ENCODE measurements at regions not wholly inside any gene's neighbourhood (a gene's known extent, or its start where the extent isn't known, plus 50 kb on each side); places are given as distances from the start of the nearest gene placed in this dataset.
"Not testable (repeated sequence)": the region's sequence is repeated elsewhere in the genome, so short reads cannot be mapped to it uniquely, and the experiment has no call there.

- Histone ChIP-seq H3K4me1 (ENCODE audit: insufficient read depth, low read length) (no peaks in the 10 kb centered on the region), H3K4me2 (ENCODE audit: insufficient read depth, low read length) (no peak overlapping the region), H3K9me3 (ENCODE audit: low read depth, low read length) (no peaks in the 10 kb centered on the region), H3K27me3 (ENCODE audit: insufficient read depth, low read length) (no peaks in the 10 kb centered on the region), H3K4me3 (ENCODE audit: insufficient read depth, low read length) (no peak overlapping the region), H3K79me2 (ENCODE audit: insufficient read depth, low read length) (no peaks in the 10 kb centered on the region), H3K27ac (ENCODE audit: low read depth, low read length) (no peak overlapping the region), H3K36me3 (ENCODE audit: insufficient read depth, low read length) (no peaks in the 10 kb centered on the region), H2AFZ (ENCODE audit: low read length) (no peak overlapping the region), H4K20me1 (ENCODE audit: insufficient read depth, low read length) (no peaks in the 10 kb centered on the region)
- TF ChIP-seq CTCF (IDR thresholded peaks at IDR 0.05; ENCODE audit: extremely low read depth, low read depth, low read length) = no peak
- no peak for DNase-seq (ENCODE audit: insufficient read length, low spot score, missing footprints)
Observed at GRCh38 chr2:192687015-192687414, 492.3 kb upstream of the TMEFF2 start.

- not testable (repeated sequence) for H3K4me2 ChIP-seq (ENCODE audit: insufficient read depth, low read length); H4K20me1 ChIP-seq (ENCODE audit: insufficient read depth, low read length); H3K36me3 ChIP-seq (ENCODE audit: insufficient read depth, low read length); H3K4me1 ChIP-seq (ENCODE audit: insufficient read depth, low read length); H3K79me2 ChIP-seq (ENCODE audit: insufficient read depth, low read length); DNase-seq (ENCODE audit: insufficient read length, low spot score, missing footprints); H3K9me3 ChIP-seq (ENCODE audit: low read depth, low read length); H2AFZ ChIP-seq (ENCODE audit: low read length); H3K27me3 ChIP-seq (ENCODE audit: insufficient read depth, low read length); H3K27ac ChIP-seq (ENCODE audit: low read depth, low read length); H3K4me3 ChIP-seq (ENCODE audit: insufficient read depth, low read length)
Observed at GRCh38 chr2:192682511-192682910, 487.8 kb upstream of the TMEFF2 start.

GRCh38 chr2:192675681-192676080 lies 480.9 kb upstream of the TMEFF2 start:
- H3K4me2 ChIP-seq (ENCODE audit: insufficient read depth, low read length) = no peak overlapping the region
- DNase-seq (ENCODE audit: insufficient read length, low spot score, missing footprints) = no peak
- no peaks in the 10 kb centered on the region for H3K36me3 ChIP-seq (ENCODE audit: insufficient read depth, low read length)
- no peak overlapping the region for H3K4me3 ChIP-seq (ENCODE audit: insufficient read depth, low read length)
- H3K4me1 ChIP-seq (ENCODE audit: insufficient read depth, low read length) = no peaks in the 10 kb centered on the region
- no peak overlapping the region for H2AFZ ChIP-seq (ENCODE audit: low read length)
- no peaks in the 10 kb centered on the region for H3K27me3 ChIP-seq (ENCODE audit: insufficient read depth, low read length)
- no peak overlapping the region for H3K27ac ChIP-seq (ENCODE audit: low read depth, low read length)
- H4K20me1 ChIP-seq (ENCODE audit: insufficient read depth, low read length) = no peaks in the 10 kb centered on the region
- TF ChIP-seq CTCF (IDR thresholded peaks at IDR 0.05; ENCODE audit: extremely low read depth, low read depth, low read length) = no peak
- H3K79me2 ChIP-seq (ENCODE audit: insufficient read depth, low read length) = no peaks in the 10 kb centered on the region
- H3K9me3 ChIP-seq (ENCODE audit: low read depth, low read length) = no peaks in the 10 kb centered on the region

- no peak for DNase-seq (ENCODE audit: insufficient read length, low spot score, missing footprints)
- H3K4me3 ChIP-seq (ENCODE audit: insufficient read depth, low read length) = no peak overlapping the region
- H3K9me3 ChIP-seq (ENCODE audit: low read depth, low read length) = peaks cover 2% of the 10 kb centered on the region
- H4K20me1 ChIP-seq (ENCODE audit: insufficient read depth, low read length) = no peaks in the 10 kb centered on the region
- no peak overlapping the region for H2AFZ ChIP-seq (ENCODE audit: low read length)
- no peak overlapping the region for H3K4me2 ChIP-seq (ENCODE audit: insufficient read depth, low read length)
- no peak for TF ChIP-seq CTCF (IDR thresholded peaks at IDR 0.05; ENCODE audit: extremely low read depth, low read depth, low read length)
- no peaks in the 10 kb centered on the region for H3K4me1 ChIP-seq (ENCODE audit: insufficient read depth, low read length)
- no peaks in the 10 kb centered on the region for H3K27me3 ChIP-seq (ENCODE audit: insufficient read depth, low read length)
- no peaks in the 10 kb centered on the region for H3K36me3 ChIP-seq (ENCODE audit: insufficient read depth, low read length)
- no peak overlapping the region for H3K27ac ChIP-seq (ENCODE audit: low read depth, low read length)
- no peaks in the 10 kb centered on the region for H3K79me2 ChIP-seq (ENCODE audit: insufficient read depth, low read length)
Observed at GRCh38 chr2:192669505-192670091, 474.9 kb upstream of the TMEFF2 start.

- not testable (repeated sequence) for H3K79me2 ChIP-seq (ENCODE audit: insufficient read depth, low read length); H3K27me3 ChIP-seq (ENCODE audit: insufficient read depth, low read length); H4K20me1 ChIP-seq (ENCODE audit: insufficient read depth, low read length); H3K27ac ChIP-seq (ENCODE audit: low read depth, low read length); H3K4me3 ChIP-seq (ENCODE audit: insufficient read depth, low read length); DNase-seq (ENCODE audit: insufficient read length, low spot score, missing footprints); H2AFZ ChIP-seq (ENCODE audit: low read length); H3K36me3 ChIP-seq (ENCODE audit: insufficient read depth, low read length); H3K4me1 ChIP-seq (ENCODE audit: insufficient read depth, low read length); H3K4me2 ChIP-seq (ENCODE audit: insufficient read depth, low read length); H3K9me3 ChIP-seq (ENCODE audit: low read depth, low read length)
Observed at GRCh38 chr2:192660555-192660954, 465.8 kb upstream of the TMEFF2 start.

All from osteoblast (primary cell).